HEK293 (cell line): ENCODE measurements at regions not wholly inside any gene's neighbourhood (a gene's known extent, or its start where the extent isn't known, plus 50 kb on each side); places are given as distances from the start of the nearest gene placed in this dataset.

Experiments
- ZNF510 ChIP-seq: fragments of 450-650 bp; formaldehyde crosslinking; IDR thresholded peaks from 2 replicates; pipeline ENCODE4 v1.5.1; 2018; ENCODE audit warnings: mild to moderate bottlenecking, missing genetic modification characterization, missing biosample characterization; ENCODE audit not compliant: insufficient replicate concordance
- TF ChIP-seq, protein P1 (sequence below): fragments of 450-650 bp; formaldehyde crosslinking; IDR thresholded peaks from 2 replicates; pipeline ENCODE4 v1.5.1; 2016; ENCODE audit warnings: missing biosample characterization, missing genetic modification characterization
- TF ChIP-seq, protein P2 (sequence below): sonication (generic); formaldehyde crosslinking; IDR thresholded peaks from 2 replicates; pipeline ENCODE4 v1.8.1; 2022; ENCODE audit warnings: mild to moderate bottlenecking, moderate library complexity, missing genetic modification reagents

DNA sequence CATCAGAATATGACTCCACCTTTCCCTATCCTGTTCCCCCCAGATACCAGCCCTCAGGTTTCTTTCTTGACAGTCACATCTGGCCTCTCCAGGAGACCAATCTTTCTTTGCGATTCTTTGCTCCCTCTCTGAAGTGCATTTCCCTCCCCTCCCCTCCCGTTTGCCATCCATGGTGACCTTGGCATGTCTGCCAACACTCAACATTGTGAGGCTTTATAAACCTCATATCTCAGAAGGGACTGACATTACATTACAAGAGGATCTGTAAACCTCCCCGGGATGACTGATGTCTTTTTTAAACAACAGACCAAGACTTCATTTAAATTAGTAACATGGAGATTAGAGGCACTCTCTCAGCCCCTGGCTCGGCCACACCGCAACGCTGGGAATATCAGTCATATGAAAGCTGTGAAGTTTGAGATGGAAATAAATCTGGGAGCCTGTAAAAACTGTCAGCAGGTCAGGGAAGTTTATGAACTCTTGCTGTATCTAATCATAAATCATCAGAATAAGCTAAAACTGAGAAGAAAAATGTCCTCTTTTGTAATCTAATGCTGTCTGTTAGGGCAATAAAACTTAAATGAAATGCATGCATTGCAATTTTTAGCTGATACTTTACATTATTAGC is 401.7 kb upstream of the PROX1 start:
- TF ChIP-seq, protein P1, sequence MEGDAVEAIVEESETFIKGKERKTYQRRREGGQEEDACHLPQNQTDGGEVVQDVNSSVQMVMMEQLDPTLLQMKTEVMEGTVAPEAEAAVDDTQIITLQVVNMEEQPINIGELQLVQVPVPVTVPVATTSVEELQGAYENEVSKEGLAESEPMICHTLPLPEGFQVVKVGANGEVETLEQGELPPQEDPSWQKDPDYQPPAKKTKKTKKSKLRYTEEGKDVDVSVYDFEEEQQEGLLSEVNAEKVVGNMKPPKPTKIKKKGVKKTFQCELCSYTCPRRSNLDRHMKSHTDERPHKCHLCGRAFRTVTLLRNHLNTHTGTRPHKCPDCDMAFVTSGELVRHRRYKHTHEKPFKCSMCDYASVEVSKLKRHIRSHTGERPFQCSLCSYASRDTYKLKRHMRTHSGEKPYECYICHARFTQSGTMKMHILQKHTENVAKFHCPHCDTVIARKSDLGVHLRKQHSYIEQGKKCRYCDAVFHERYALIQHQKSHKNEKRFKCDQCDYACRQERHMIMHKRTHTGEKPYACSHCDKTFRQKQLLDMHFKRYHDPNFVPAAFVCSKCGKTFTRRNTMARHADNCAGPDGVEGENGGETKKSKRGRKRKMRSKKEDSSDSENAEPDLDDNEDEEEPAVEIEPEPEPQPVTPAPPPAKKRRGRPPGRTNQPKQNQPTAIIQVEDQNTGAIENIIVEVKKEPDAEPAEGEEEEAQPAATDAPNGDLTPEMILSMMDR (tag by site-specific recombination) = no peak
- TF ChIP-seq ZNF510 (tag by site-specific recombination) = no peak
- TF ChIP-seq, protein P2, sequence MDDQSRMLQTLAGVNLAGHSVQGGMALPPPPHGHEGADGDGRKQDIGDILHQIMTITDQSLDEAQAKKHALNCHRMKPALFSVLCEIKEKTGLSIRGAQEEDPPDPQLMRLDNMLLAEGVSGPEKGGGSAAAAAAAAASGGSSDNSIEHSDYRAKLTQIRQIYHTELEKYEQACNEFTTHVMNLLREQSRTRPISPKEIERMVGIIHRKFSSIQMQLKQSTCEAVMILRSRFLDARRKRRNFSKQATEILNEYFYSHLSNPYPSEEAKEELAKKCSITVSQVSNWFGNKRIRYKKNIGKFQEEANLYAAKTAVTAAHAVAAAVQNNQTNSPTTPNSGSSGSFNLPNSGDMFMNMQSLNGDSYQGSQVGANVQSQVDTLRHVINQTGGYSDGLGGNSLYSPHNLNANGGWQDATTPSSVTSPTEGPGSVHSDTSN = no peak
